ENCODE measurements at regions not wholly inside any gene's neighbourhood (a gene's known extent, or its start where the extent isn't known, plus 50 kb on each side); places are given as distances from the start of the nearest gene placed in this dataset.

DNA sequence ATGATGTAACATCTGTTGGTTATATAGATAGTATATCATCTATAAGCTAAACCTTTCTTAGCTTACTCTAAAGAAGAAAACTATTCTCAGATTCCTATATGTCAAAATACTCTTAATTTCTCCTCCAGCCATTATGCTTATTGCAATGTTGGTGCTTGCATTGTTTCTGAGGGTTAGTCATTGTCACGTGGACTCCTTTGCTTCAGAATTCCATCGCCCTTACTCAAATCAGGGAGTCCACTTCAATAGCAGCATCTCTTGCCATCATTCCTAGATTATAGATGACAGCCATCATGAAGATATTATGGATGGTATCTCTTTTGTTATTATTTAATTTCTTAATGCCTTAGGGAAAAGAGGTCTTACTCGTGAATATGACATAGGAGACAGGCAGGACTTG, 776.1 kb downstream of the TENT5A start:
- 53% methylated on average over 3 of the region's 3 CpGs for WGBS (ENCODE audit: insufficient coverage, low coverage, low lambda C conversion rate, missing lambda C conversion rate)
- Histone ChIP-seq H3K9me3 (no peaks in the 10 kb centered on the region), H3K4me3 (no peak overlapping the region), H3K36me3 (no peaks in the 10 kb centered on the region), H3K27ac (no peak overlapping the region), H3K27me3 (no peaks in the 10 kb centered on the region), H3K4me1 (no peaks in the 10 kb centered on the region)
- TF ChIP-seq, protein P1, sequence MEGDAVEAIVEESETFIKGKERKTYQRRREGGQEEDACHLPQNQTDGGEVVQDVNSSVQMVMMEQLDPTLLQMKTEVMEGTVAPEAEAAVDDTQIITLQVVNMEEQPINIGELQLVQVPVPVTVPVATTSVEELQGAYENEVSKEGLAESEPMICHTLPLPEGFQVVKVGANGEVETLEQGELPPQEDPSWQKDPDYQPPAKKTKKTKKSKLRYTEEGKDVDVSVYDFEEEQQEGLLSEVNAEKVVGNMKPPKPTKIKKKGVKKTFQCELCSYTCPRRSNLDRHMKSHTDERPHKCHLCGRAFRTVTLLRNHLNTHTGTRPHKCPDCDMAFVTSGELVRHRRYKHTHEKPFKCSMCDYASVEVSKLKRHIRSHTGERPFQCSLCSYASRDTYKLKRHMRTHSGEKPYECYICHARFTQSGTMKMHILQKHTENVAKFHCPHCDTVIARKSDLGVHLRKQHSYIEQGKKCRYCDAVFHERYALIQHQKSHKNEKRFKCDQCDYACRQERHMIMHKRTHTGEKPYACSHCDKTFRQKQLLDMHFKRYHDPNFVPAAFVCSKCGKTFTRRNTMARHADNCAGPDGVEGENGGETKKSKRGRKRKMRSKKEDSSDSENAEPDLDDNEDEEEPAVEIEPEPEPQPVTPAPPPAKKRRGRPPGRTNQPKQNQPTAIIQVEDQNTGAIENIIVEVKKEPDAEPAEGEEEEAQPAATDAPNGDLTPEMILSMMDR (IDR thresholded peaks at IDR 0.05) = no peak
- TF ChIP-seq POLR2A (IDR thresholded peaks at IDR 0.05) = no peak
- no peak for ATAC-seq
- DNase-seq = no peak
- intact Hi-C loops (cut with DNase I) = no loop called here

DNA sequence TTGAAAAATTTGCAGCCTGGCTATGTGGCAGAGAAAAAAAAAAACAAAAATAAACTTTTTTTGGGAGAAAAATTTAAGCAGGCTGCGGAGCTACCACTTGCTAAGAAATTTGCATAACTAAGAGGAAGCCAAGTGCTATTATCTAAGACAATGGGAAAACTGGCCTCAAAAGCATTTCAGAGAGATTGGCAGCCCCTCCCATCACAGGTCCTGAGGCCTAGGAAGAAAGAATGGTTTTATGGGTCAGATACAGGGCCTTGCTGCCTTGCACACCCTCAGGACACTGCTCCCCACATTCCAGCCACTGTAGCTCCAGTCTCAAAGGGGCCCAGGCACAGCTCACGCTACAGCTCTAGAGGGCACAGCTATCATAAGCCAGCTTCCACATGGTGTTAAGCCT, 777.9 kb downstream of the TENT5A start:
- no peaks in the 10 kb centered on the region for H3K4me1 ChIP-seq
- TF ChIP-seq, protein P1 (IDR thresholded peaks at IDR 0.05) = no peak
- no peak for TF ChIP-seq POLR2A (IDR thresholded peaks at IDR 0.05)
- H3K4me3 ChIP-seq = no peak overlapping the region
- H3K27me3 ChIP-seq = no peaks in the 10 kb centered on the region
- WGBS (ENCODE audit: insufficient coverage, low coverage, low lambda C conversion rate, missing lambda C conversion rate) = 88% methylated on average over 1 of the region's 2 CpGs
- H3K27ac ChIP-seq = no peak overlapping the region
- intact Hi-C loops (cut with DNase I) = no loop called here
- H3K9me3 ChIP-seq = no peaks in the 10 kb centered on the region
- DNase-seq (no peak), ATAC-seq (no peak)
- H3K36me3 ChIP-seq = no peaks in the 10 kb centered on the region

GRCh38 chr6:80969439-80969838, 783.0 kb downstream of the TENT5A start:
- ATAC-seq (no peak), DNase-seq (no peak)
- Histone ChIP-seq H3K9me3 (no peaks in the 10 kb centered on the region), H3K36me3 (no peaks in the 10 kb centered on the region), H3K4me1 (no peaks in the 10 kb centered on the region), H3K27me3 (no peaks in the 10 kb centered on the region), H3K27ac (no peak overlapping the region), H3K4me3 (no peak overlapping the region)
- intact Hi-C loops (cut with DNase I) = no loop called here
- TF ChIP-seq, protein P1 (IDR thresholded peaks at IDR 0.05) = no peak
- TF ChIP-seq POLR2A (IDR thresholded peaks at IDR 0.05) = no peak

DNA sequence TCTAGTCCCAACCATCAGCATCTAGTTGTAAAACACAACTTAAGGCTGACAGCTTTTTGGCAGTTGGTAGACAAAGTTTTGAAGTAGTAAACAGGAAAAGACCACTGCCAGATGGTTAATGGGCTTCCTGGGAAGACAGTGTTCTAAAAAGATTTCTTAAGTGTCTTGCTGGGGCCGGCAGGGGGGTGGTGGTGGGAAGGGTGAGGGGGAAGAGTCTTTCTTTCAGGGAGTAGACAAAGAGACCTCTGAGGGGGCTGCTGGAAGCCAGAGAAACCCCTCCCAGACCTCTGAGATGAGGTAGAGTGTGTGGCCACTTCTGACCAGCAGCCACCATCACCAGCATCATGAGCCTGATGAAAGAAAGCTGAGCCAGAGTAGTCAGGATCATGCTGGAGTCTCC, 784.9 kb downstream of the TENT5A start:
- DNase-seq (no peak), ATAC-seq (no peak)
- H3K27ac ChIP-seq = no peak overlapping the region
- TF ChIP-seq POLR2A (IDR thresholded peaks at IDR 0.05) = no peak
- TF ChIP-seq, protein P1 (IDR thresholded peaks at IDR 0.05) = no peak
- H3K36me3 ChIP-seq = no peaks in the 10 kb centered on the region
- H3K9me3 ChIP-seq = no peaks in the 10 kb centered on the region
- intact Hi-C loops (cut with DNase I) = no loop called here
- 20% methylated on average over 1 of the region's 1 CpG for WGBS (ENCODE audit: insufficient coverage, low coverage, low lambda C conversion rate, missing lambda C conversion rate)
- H3K4me3 ChIP-seq = no peak overlapping the region
- H3K27me3 ChIP-seq = no peaks in the 10 kb centered on the region
- no peaks in the 10 kb centered on the region for H3K4me1 ChIP-seq

- Histone ChIP-seq H3K4me3 (no peak overlapping the region), H3K36me3 (no peaks in the 10 kb centered on the region), H3K9me3 (no peaks in the 10 kb centered on the region), H3K27ac (no peak overlapping the region), H3K27me3 (no peaks in the 10 kb centered on the region), H3K4me1 (no peaks in the 10 kb centered on the region)
- intact Hi-C loops (cut with DNase I) = no loop called here
- DNase-seq (no peak), ATAC-seq (peak in 1 of 4 donors; percentile 24)
- TF ChIP-seq, protein P1 (IDR thresholded peaks at IDR 0.05) = no peak
Measured at GRCh38 chr6:80962382-80962781, 790.1 kb downstream of the TENT5A start.
